HG02610 (cell line): ENCODE measurements at regions not wholly inside any gene's neighbourhood (a gene's known extent, or its start where the extent isn't known, plus 50 kb on each side); places are given as distances from the start of the nearest gene placed in this dataset.

Source experiments
- ATAC-seq: cut with Tn5 transposase; IDR thresholded peaks from one replicate; pipeline ENCODE4 v1.9.1; 2021; ENCODE audit warnings: mild to moderate bottlenecking, moderate library complexity; ENCODE audit not compliant: unreplicated experiment

- ATAC-seq: no peak
Measured at GRCh38 chr5:3297853-3298252, 297.8 kb upstream of the IRX1 start.

GRCh38 chr5:3288325-3288724, 307.3 kb upstream of the IRX1 start:
- ATAC-seq: no peak

GRCh38 chr5:3287516-3287915, 308.1 kb upstream of the IRX1 start:
- no peak for ATAC-seq

- ATAC-seq: no peak
Measured at GRCh38 chr5:3285621-3286020, 310.0 kb upstream of the IRX1 start.

GRCh38 chr5:3284506-3284905, 311.1 kb upstream of the IRX1 start:
- no peak for ATAC-seq

- ATAC-seq: no peak
Measured at GRCh38 chr5:3282841-3283240, 312.8 kb upstream of the IRX1 start.

GRCh38 chr5:3281366-3281765, 314.3 kb upstream of the IRX1 start:
- ATAC-seq: no peak

- no peak for ATAC-seq
Measured at GRCh38 chr5:3278643-3279042, 317.0 kb upstream of the IRX1 start.

GRCh38 chr5:3277590-3278196, 317.9 kb upstream of the IRX1 start:
- peak; percentile 78 for ATAC-seq

GRCh38 chr5:3276896-3277295, 318.7 kb upstream of the IRX1 start:
- no peak for ATAC-seq

- ATAC-seq: no peak
Measured at GRCh38 chr5:3269395-3270169, 326.1 kb upstream of the IRX1 start.

- no peak for ATAC-seq
Measured at GRCh38 chr5:3268760-3269330, 326.8 kb upstream of the IRX1 start.

GRCh38 chr5:3266861-3267260, 328.8 kb upstream of the IRX1 start:
- no peak for ATAC-seq

GRCh38 chr5:3265936-3266335, 329.7 kb upstream of the IRX1 start:
- no peak for ATAC-seq

GRCh38 chr5:3265131-3265885, 330.3 kb upstream of the IRX1 start:
- ATAC-seq: no peak

GRCh38 chr5:3262451-3262850, 333.2 kb upstream of the IRX1 start:
- no peak for ATAC-seq

- ATAC-seq: no peak
Measured at GRCh38 chr5:3261081-3261480, 334.6 kb upstream of the IRX1 start.

- no peak for ATAC-seq
Measured at GRCh38 chr5:3258050-3258449, 337.6 kb upstream of the IRX1 start.

GRCh38 chr5:3252235-3252634, 343.4 kb upstream of the IRX1 start:
- ATAC-seq: no peak

- ATAC-seq: no peak
Measured at GRCh38 chr5:3251784-3252183, 343.8 kb upstream of the IRX1 start.

- ATAC-seq: no peak
Measured at GRCh38 chr5:3249401-3249800, 346.2 kb upstream of the IRX1 start.
